Activated CD4-positive, alpha-beta T cell treated with anti-CD3 and anti-CD28 coated beads for 48 hours (primary cell): ENCODE measurements at regions not wholly inside any gene's neighbourhood (a gene's known extent, or its start where the extent isn't known, plus 50 kb on each side); places are given as distances from the start of the nearest gene placed in this dataset.

ENCODE experiments used
- DNase-seq: peaks from one replicate; pipeline ENCODE4 v3.0.0-alpha.2; 2020

- peak; percentile 9 for DNase-seq
These were observed 170.4 kb upstream of the CASK start for GRCh38 chrX:42093756-42094155.

GRCh38 chrX:42090395-42090794 is 167.0 kb upstream of the CASK start:
- DNase-seq: no peak

GRCh38 chrX:42089031-42089430 is 165.7 kb upstream of the CASK start:
- no peak for DNase-seq

- no peak for DNase-seq
These were observed 164.6 kb upstream of the CASK start for GRCh38 chrX:42087960-42088359.

- no peak for DNase-seq
These were observed 162.5 kb upstream of the CASK start for GRCh38 chrX:42085836-42086235.

- no peak for DNase-seq
These were observed 156.6 kb upstream of the CASK start for GRCh38 chrX:42079968-42080367.

GRCh38 chrX:42077675-42078074 is 154.3 kb upstream of the CASK start:
- no peak for DNase-seq

- no peak for DNase-seq
These were observed 151.7 kb upstream of the CASK start for GRCh38 chrX:42075032-42075431.

GRCh38 chrX:42073448-42073847 is 150.1 kb upstream of the CASK start:
- no peak for DNase-seq

- DNase-seq: no peak
These were observed 147.5 kb upstream of the CASK start for GRCh38 chrX:42070866-42071265.

GRCh38 chrX:42054256-42054655 is 130.9 kb upstream of the CASK start:
- no peak for DNase-seq

GRCh38 chrX:42050345-42050744 is 127.0 kb upstream of the CASK start:
- no peak for DNase-seq

- DNase-seq: no peak
These were observed 124.5 kb upstream of the CASK start for GRCh38 chrX:42047886-42048285.

GRCh38 chrX:42028109-42028508 is 104.8 kb upstream of the CASK start:
- DNase-seq: no peak

GRCh38 chrX:42027367-42028000 is 104.1 kb upstream of the CASK start:
- DNase-seq: no peak

- no peak for DNase-seq
These were observed 102.5 kb upstream of the CASK start for GRCh38 chrX:42025861-42026260.

- no peak for DNase-seq
These were observed 99.8 kb upstream of the CASK start for GRCh38 chrX:42023122-42023521.

GRCh38 chrX:42022158-42022557 is 98.8 kb upstream of the CASK start:
- no peak for DNase-seq

GRCh38 chrX:42021058-42021457 is 97.7 kb upstream of the CASK start:
- no peak for DNase-seq

GRCh38 chrX:42020225-42020624 is 96.9 kb upstream of the CASK start:
- no peak for DNase-seq

GRCh38 chrX:42017971-42018370 is 94.6 kb upstream of the CASK start:
- DNase-seq: no peak

GRCh38 chrX:42000836-42001235 is 77.5 kb upstream of the CASK start:
- no peak for DNase-seq

GRCh38 chrX:41984628-41985027 is 61.3 kb upstream of the CASK start:
- no peak for DNase-seq

GRCh38 chrX:41982953-41983352 is 59.6 kb upstream of the CASK start:
- DNase-seq: no peak

- no peak for DNase-seq
These were observed 58.2 kb upstream of the CASK start for GRCh38 chrX:41981481-41982013.
